Stimulated activated CD4-positive, alpha-beta T cell treated with anti-CD3 and anti-CD28 coated beads, TNF-alpha, amount 100 ng/mL, for 4 hours (primary cell): ENCODE measurements at regions not wholly inside any gene's neighbourhood (a gene's known extent, or its start where the extent isn't known, plus 50 kb on each side); places are given as distances from the start of the nearest gene placed in this dataset.

Experiments
- DNase-seq, 3 experiments: peaks; one replicate each; pipeline ENCODE4 v3.0.0-alpha.2; 2020; ENCODE audit warnings: low read depth in 3 of 3

DNA sequence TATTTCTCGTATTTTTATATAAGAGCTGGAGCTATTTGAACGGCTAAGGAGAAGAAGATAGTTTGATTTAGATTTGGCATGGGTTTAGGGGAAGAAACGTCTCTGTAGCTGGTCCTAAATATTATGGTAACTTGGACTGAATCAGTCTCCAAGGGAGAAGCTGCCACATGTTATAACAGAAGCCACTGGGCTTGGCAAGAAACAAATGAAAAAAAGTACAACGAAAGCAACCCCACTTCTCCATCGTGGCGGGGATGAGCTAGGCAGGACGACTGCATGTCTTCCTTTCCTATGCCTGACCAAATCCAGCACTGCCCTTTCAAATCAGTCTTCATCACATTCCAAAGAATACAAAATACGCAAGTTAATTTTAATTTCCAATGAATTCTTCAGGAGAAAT is 196.7 kb upstream of the KLF14 start:
- no peak for DNase-seq

DNA sequence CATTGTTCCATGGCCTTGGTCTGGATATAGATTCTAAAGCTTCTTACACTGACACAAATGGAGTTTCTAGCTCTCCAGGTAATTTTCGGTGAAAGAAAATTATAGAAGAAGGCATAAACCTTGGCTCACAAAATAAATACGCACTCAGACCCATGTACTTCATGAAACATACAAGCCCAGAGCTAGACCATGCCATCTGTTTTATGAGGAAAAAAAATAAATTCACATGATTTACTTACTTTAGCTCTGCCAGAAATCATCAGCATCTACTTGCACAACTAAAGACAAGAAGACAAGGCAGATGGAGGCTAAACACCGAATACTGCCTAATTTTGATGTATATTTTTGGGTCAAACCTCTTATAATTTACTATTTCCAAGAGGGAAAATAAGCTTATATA is 197.4 kb upstream of the KLF14 start:
- DNase-seq: no peak

DNA sequence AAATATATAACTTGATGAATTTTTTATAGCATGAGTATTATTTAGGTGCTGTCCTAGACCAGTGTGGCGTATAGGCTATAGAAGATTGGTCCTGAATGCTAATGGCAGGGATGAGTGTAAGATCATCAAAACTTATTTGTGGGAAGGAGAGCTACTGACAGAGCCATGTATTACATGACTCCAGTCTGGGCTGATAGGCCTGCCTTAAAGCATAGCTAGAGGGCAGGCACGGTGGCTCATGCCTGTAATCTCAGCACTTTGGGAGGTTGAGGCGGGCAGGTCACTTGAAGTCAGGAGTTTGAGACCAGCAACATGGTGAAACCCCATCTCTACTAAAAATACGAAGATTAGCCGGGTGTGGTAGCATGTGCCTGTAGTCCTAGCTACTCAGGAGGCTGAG is 198.1 kb upstream of the KLF14 start:
- no peak for DNase-seq

DNA sequence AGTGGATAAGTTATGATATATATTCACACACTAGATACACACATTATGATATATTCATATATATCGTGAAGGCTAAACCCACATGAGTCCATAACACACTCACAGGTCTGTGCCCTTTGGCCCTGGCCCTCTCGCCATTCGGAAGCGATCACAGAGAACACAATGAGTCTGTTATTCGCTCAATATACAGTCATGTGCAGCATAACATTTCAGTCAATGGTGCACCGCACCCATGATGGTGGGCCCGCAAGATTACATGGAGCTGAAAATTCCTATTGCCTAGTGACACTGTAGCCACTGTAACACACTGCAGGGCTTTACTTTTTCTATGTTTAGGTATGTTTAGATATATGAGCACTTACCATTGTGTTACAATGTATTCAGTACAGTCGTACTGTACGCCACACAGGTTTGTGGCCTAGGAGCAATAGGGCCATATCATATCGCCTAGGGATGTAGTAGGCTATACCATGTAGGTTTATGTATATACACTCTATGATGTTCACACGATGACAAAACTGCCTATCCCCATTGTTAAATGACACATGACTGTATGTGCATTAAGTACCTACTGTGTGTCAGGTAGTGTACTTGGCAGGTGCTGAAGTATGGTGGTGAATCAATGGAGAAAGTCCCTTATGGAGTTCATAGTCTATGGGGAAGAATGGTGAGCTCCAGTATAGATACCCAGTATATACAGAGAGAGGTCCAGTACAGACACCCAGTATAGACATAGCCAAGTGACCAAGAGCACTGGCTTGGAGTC is 198.8 kb upstream of the KLF14 start:
- DNase-seq: no peak

DNA sequence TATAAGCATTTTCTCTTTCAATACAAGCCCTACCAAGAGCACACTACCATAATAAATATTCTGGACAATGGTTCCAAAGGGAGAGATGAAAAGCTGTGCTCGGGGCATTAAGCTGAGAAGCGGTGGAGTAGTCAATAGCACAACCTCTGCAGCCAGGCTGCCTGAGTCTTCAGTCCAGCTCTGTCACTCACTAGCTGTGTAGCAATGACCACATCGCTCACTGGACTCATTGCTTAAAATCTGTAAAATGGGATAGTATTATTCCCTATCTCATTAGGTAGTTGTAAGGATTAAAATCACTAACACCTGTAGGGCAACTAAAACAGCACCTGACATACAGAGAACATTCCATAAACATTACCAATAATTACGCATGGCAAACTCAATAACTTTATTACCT is 199.9 kb upstream of the KLF14 start:
- DNase-seq: no peak

DNA sequence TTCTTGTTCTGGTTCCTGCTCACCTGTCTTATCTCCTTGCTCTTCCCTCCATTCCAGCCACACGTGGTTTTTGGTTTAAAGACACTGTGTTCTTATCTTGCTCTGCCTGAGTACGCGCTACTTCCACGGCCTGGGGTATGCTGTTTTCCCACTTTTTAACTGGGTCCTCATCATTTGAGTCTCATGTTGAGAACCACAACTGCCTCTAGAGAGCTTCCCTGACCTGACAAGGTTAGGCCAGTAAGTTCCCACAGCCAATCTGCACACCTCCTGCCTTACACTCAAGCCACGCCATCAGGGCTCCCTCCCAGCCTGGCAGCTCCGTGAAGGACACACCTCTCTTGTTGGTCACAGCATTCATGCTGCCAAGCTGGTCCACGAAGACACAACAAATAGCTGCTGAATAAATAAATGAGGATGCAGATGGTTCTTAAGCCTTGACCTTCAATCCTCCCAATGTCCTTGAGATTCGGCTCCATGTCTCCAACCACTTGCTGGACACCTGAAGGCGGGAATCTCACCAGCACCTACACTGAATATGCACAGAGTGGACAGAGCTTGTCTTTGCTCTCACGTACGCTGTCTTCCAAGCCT is 201.7 kb upstream of the KLF14 start:
- no peak for DNase-seq

DNA sequence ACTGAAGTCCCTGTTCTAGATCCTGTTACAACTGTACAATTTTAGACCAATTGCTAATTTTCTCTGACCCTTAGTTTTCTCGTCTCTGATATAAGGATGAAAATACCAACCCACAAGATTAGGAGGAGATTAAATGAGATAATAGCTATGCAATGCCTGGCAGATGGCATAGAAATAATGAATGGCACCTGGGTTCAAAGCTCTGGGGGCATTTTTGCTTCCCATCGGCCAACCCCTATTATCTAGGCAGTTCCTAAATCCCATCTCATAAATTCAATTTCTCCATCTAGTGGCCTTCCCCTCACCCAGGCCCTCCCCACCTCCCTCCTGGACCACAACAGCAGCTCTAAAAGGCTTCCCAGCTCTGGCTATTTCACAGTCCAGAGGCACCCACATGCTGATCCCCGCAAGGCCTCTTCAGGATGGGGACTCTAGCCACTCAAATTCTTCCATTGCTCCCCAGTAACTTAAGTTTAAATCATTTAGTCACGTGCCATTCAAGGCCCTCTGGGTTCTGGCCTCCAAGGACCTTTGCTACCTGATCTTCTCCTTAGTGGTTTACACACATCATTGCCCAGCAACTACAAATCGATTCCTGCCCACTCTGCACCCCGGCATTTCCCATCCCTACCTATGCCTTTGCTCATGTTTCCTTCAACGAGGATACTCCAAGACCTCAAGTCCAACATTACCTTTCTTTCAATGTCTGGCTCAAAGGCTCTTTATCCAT is 202.4 kb upstream of the KLF14 start:
- DNase-seq: no peak

DNA sequence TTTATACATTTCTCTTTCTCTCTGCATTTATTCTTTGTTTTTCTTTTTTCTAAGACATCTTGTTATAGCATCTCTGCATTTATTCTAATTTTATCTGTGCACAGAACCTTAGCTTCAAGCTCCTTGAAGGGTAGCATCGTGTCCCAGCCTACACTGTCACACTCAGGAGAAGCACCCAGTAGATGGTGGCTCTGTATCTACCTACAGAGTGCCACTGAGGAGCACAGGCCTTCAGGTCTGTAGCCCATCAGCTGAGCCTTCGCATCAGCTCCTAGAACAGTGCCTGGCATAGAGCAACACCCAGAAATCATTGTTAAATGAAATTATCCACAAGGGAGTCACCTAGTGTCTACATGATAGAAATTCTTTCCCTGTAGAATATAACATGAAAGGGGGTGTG is 203.0 kb upstream of the KLF14 start:
- no peak for DNase-seq

DNA sequence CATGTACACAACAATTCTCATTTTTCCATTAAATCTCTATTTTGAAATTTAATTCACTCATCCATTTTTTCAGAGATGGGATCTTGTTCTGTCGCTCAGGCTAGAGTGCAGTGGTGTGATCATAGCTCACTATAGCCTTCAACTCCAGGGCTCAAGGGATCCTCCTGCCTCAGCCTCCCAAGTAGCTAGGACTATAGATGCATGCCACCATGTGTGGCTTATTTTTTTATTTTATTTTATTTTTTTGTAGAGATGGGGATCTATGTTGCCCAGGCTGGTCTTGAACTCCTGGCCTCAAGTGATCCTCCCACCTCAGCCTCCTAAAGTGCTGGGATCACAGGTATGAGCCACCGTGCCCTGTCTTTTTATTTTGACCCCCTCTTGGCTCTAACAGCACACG is 203.8 kb upstream of the KLF14 start:
- no peak for DNase-seq

DNA sequence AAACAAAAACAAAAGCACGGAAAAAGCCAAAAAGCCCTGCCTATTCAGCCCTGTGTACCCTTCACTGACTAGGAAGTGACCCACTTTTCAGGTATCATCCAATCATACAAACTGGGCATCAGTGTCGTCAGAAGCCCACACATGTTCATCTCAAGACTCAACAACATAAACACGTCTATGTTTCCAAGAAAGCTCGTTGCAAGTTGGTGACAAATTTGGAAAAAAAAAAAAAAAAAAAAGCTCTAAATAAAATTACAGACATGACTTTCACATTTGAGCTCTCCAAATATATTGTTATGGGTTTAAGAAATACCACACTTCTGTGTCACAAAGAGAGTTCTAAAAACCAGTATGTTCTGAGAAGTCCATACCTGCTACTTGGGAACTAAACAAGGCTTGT is 204.7 kb upstream of the KLF14 start:
- no peak for DNase-seq

DNA sequence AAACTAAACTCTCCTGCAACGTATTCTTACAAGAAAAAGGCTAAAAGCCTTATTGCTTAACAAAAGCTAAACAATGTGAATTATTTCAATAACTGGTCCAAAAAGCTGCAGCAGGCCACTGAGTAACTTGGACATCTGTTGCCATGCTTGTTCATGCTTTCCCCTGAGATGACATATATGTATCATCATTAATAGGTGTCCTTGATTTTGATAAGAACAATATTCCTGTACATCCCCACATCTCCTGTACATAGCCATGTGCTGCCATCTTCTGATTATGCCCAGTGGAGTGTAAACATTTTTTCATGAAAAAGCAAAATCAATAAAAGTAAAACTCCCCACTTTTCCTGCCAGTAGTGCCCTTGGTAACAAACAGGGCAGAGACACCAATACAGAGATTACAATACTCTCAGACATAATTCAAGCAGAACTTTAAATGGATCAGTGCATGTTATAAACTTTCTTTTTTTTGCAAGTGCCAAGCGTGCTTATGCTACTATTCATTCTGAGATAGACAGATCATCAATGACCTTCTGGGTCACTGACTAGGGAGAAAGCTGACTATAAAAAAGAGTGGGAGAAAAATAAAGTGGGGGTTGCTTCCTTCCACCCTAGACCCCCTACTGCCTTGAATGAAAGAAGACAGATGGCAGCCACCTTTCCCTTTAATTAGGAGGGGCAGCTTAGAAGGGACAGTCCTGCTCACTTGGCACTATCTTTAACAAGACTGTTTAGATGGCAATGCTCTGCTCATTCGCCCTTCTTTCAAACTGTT is 205.5 kb upstream of the KLF14 start:
- no peak for DNase-seq

DNA sequence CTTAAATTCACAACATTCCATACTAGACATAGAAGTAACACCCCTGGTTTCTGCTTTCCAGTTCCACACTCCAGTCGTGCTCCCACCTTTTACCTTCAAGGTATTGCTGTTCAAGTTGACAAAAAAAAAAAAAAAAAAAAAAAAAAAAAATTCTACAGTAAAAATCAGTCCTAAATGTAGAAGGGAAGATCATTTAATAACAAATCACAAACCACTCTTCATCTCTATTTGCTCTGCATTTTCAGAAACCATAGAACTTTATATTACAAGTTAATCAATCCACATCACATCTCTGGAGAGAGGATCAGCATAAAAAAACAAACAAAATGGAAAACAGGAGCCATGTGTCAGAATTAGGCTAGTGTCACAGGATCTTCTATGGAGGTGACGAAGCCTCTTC is 206.3 kb upstream of the KLF14 start:
- DNase-seq: no peak

DNA sequence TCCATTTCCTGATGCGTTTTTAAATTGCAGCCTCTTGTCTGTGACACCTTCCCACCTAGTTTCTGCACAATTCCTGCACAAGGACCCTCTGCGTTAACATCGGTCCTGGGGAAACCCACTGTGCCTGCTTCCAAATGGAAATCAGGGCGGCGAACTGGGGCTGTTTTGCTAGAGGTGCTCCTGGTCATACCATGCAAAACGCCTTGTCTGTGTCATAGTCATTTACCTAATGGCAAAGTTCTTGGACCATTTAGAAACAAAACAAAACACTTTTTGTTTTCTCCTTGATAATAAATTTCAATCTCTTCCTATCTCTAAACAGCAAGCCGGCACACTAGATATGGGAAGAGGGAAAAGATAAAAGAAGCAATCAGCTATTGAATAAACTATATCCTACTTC is 206.9 kb upstream of the KLF14 start:
- no peak for DNase-seq

DNA sequence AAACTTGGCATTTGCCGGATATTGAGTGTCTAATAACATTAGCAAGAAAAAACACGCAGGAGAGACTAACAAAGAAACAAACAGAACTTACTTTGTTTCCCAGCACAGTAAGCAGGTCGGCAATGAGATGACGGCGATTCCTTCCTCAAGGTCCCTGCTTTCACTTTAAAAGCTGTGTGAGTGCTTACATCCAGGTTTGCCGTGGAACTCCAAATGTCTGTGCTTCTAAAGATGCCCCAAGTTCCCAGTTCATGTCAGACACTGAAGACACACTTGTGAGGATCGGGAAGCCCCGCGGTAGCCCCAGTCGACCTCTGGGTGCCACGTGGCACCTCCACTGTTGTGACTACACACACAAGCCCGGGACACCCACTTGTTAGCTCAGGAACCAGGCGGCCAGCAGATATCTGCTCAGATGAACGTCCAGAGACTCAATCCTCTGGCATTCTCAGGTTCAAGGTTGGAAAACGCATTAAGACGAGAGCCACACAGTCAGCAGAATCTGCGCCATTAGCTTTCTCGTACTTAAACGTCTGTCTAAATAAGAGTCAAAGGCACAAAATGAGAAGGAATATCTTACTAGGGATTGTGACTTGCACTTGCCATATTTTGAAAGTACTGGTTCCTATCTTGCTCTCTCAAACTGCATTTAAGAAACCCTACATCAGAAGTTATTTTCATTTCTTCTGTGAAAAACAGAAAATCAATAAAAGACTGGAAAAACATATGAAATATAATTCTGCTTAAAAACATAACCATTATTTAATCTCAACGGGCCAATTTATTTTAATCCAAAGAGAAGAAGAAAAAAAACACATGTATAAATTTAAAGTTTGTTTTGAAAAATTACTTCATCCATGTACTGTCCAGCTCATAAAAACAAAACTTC is 207.6 kb upstream of the KLF14 start:
- DNase-seq: no peak

DNA sequence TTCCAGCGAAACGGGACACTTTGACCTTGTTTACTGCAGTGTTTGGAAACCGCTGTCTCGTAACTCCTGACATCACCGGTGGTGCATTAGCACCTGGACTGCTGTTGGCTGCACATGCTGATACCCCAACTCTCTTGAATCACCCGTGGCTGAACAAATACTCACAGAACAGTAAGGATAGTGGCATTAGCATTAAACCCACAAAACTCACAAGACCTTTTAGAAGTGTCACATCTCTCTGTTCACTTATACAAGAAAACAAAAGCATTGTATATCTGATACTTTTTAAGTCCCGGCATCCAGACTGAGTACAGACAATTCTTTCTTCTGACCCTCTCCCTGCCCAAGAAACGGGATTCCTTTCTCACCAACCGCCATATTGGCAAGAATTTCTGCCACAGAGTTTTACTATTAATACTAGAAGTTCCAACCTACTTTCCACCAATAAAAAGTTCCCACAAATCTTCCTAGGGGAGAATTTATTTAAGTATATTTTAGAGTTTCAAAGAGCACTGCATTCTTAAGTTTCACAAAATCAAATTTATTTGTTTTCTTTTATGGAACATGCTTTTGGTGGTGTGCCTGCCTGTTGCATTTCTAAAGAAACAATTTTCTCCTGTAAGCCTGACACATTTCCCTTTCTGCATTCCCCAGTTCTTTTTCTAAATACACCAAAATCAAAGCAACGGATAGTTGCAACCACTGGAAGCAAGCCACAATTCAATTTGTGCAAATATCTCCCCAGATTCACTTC is 208.4 kb upstream of the KLF14 start:
- DNase-seq: no peak

DNA sequence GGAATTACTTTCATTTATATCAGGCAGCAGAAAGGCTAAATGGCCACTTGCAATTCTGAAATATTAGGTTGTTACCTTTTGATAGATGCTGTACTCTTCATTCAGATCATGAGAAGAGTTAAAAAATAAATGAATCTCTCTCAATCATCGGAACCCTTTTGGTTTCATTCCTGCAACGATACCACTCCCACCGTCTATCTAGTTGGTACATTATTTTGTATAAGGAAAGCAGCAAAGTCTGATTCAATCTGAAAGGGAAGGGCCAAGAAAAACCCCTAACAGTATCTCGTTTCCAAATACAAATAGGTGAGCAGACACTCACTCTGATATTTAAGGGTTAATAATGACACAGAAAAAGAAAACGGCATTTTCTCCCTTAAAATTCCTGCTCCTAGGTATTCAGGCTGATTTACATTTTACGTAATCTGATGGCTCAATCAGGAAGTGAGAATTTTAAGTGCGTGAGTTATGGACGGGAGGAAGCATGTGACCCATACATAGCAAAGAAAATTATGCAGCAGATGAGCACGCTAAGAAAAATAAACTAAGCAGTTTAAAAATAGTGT is 209.4 kb upstream of the KLF14 start:
- no peak for DNase-seq

DNA sequence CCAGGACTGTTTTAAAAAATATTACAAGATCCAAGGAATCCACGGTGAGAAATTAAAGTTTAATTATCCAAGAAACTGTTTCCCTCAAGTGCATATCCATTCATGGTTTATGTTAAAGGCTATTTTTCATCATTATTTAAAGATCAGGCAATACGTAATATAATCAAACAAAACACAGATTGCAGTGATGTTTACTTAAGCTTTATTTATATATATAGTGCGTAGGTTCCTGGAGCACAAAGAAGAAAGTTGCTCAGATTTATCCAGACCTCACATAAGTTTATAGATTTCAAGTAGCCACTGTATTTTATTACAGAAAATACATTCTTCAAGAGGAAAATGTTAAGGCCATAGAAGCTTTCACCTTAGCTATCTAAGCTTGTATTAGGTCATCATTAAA is 210.0 kb upstream of the KLF14 start:
- DNase-seq: no peak

DNA sequence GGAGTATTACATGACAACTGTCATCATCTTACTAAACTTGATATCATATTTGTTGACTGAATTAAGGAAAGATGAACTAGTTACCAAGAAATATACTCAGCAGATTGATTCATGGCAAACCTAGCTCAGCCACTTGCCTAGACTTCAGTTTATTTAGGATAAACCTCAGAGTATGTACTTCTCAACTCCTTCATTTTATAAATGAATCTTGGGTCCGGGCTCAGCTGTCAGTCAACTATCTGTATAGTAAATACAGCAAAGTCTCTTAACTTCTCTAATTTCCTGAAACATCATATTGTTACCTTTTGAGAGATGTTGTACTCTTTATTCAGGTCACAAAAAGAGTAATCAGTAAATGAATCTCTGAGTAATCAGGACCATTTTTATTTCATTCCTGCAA is 211.0 kb upstream of the KLF14 start:
- no peak for DNase-seq

DNA sequence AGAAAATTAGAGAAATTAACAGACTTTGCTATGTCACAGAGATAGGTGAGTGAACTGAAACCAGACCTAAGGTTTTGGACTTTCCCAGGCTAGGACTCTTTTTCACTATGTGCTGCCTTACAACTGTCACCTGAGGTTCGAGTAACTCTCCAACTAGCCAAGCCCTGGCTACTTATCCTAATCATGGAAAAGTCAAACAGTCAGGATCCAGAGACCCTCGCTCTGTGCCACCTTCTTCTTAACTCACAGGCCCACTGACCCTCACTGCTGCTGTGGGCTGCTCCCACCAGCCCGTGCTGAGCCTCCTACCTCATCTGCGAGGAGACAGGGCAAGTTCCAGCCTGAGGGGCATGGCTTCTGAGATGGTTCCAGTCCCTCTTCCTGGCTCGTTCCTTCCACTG is 211.4 kb upstream of the KLF14 start:
- no peak for DNase-seq

DNA sequence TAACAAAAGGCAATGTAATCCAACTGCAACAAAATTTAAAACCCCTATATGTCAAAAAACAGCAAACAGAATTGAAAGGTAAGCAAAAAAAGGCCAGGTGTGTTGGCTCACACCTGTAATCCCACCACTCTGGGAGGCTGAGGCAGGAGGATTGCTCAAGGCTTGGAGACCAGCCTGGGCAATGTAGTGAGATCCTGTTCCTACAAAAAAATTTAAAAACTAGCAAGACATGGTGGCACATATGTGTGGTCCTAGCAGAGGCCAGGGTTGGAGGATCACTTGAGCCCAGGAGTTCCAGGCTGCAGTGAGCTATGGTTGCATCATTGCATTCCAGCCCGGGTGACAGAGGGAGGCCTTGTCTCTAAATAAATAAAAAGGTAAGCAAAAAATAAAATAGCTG is 212.1 kb upstream of the KLF14 start:
- no peak for DNase-seq
